Fibroblast of lung (primary cell): ENCODE measurements at regions not wholly inside any gene's neighbourhood (a gene's known extent, or its start where the extent isn't known, plus 50 kb on each side); places are given as distances from the start of the nearest gene placed in this dataset.

Source experiments
- DNase-seq, 2 donors: peaks; one replicate each; pipeline versions ENCODE4 v3.0.0 to v3.0.0-alpha.2; 2010; ENCODE audit warnings: low read depth in 2 of 2
- H2AFZ ChIP-seq: 2 replicates; pipeline ENCODE4 v1.5.1; 2012; ENCODE audit warnings: low read length, control low read depth, inconsistent platforms
- H3K27ac ChIP-seq: 2 replicates; pipeline ENCODE4 v1.5.1; 2011; ENCODE audit warnings: low read length, control low read depth; ENCODE audit not compliant: insufficient read depth
- H3K27me3 ChIP-seq: 2 replicates; pipeline ENCODE4 v1.5.1; 2011; ENCODE audit warnings: mild to moderate bottlenecking, low read length; ENCODE audit not compliant: control insufficient read depth, insufficient read depth
- H3K36me3 ChIP-seq: 2 replicates; pipeline ENCODE4 v1.5.1; 2011; ENCODE audit warnings: low read length; ENCODE audit not compliant: control insufficient read depth, insufficient read depth
- H3K4me1 ChIP-seq: 2 replicates; pipeline ENCODE4 v1.5.1; 2011; ENCODE audit warnings: low read length; ENCODE audit not compliant: control insufficient read depth, insufficient read depth; ENCODE audit errors: extremely low read depth
- H3K4me2 ChIP-seq: 2 replicates; pipeline ENCODE4 v1.5.1; 2011; ENCODE audit warnings: low read length, control low read depth; ENCODE audit not compliant: insufficient read depth; ENCODE audit errors: extremely low read depth
- H3K4me3 ChIP-seq, 4 experiments: fragments of 200-600 bp in 1 of 4; sonication (generic) in 1 of 4; replicated peaks in 1 of 4; 2 replicates each; pipeline ENCODE4 v1.5.1; 2011 to 2016; ENCODE audit warnings: low read length in 4 of 4, low read depth in 3 of 4, mild to moderate bottlenecking in 3 of 4, control low read depth in 2 of 4, inconsistent platforms in 1 of 4, mixed read lengths in 1 of 4; ENCODE audit not compliant: insufficient read depth in 1 of 4; ENCODE audit errors: control extremely low read depth in 1 of 4
- H3K79me2 ChIP-seq: 2 replicates; pipeline ENCODE4 v1.5.1; 2012; ENCODE audit warnings: mild to moderate bottlenecking, low read length, inconsistent platforms; ENCODE audit not compliant: control insufficient read depth, insufficient read depth
- H3K9ac ChIP-seq: 2 replicates; pipeline ENCODE4 v1.5.1; 2011; ENCODE audit warnings: mild to moderate bottlenecking, low read length, control low read depth; ENCODE audit not compliant: insufficient read depth
- H3K9me3 ChIP-seq: 2 replicates; pipeline ENCODE4 v1.5.1; 2012; ENCODE audit warnings: low read depth, low read length; ENCODE audit not compliant: control insufficient read depth, insufficient read depth
- H4K20me1 ChIP-seq: 2 replicates; pipeline ENCODE4 v1.5.1; 2011; ENCODE audit warnings: low read length; ENCODE audit not compliant: control insufficient read depth, insufficient read depth; ENCODE audit errors: extremely low read depth
- CTCF ChIP-seq, 2 donors: IDR thresholded peaks in 1 of 2; conservative IDR thresholded peaks in 1 of 2; 1 replicate in 1 of 2; 2 replicates in 1 of 2; pipeline ENCODE4 v1.5.1; 2011 to 2012; ENCODE audit warnings: low read length in 2 of 2, control low read depth in 1 of 2, inconsistent platforms in 1 of 2, low read depth in 1 of 2, mild to moderate bottlenecking in 1 of 2
- EZH2 ChIP-seq: IDR thresholded peaks from 2 replicates; pipeline ENCODE4 v1.5.1; 2012; ENCODE audit warnings: low read length, control low read depth, mild to moderate bottlenecking; ENCODE audit errors: missing control alignments

GRCh38 chrX:28278251-28278650 is 297.0 kb upstream of the DCAF8L1 start:
- Histone ChIP-seq H4K20me1 (no peaks in the 10 kb centered on the region), H3K4me1 (no peaks in the 10 kb centered on the region), H3K27me3 (no peaks in the 10 kb centered on the region), H3K27ac (no peak overlapping the region), H3K4me3 (no peak overlapping the region), H3K9me3 (no peaks in the 10 kb centered on the region), H3K4me2 (no peak overlapping the region), H3K9ac (no peak overlapping the region), H3K36me3 (no peaks in the 10 kb centered on the region), H2AFZ (no peak overlapping the region), H3K79me2 (no peaks in the 10 kb centered on the region)
- no peak for TF ChIP-seq EZH2
- no peak for TF ChIP-seq CTCF (conservative IDR thresholded peaks at IDR 0.05 in 1 of 2, IDR thresholded peaks at IDR 0.05 in 1 of 2; ENCODE audit: low read depth in 1 of 2, low read length in 2 of 2)
- DNase-seq, result peak in 1 of 2 donors; percentile 0

- no peak overlapping the region for H3K9ac ChIP-seq
- no peak for DNase-seq
- no peaks in the 10 kb centered on the region for H3K9me3 ChIP-seq
- no peak overlapping the region for H2AFZ ChIP-seq
- H4K20me1 ChIP-seq, result no peaks in the 10 kb centered on the region
- no peaks in the 10 kb centered on the region for H3K79me2 ChIP-seq
- no peak overlapping the region for H3K4me3 ChIP-seq
- H3K4me2 ChIP-seq, result no peak overlapping the region
- no peaks in the 10 kb centered on the region for H3K27me3 ChIP-seq
- no peaks in the 10 kb centered on the region for H3K36me3 ChIP-seq
- no peak for TF ChIP-seq EZH2
- no peak for TF ChIP-seq CTCF (conservative IDR thresholded peaks at IDR 0.05 in 1 of 2, IDR thresholded peaks at IDR 0.05 in 1 of 2; ENCODE audit: low read depth in 1 of 2, low read length in 2 of 2)
- H3K4me1 ChIP-seq, result no peaks in the 10 kb centered on the region
- H3K27ac ChIP-seq, result no peak overlapping the region
Measured at GRCh38 chrX:28273736-28274135, 292.5 kb upstream of the DCAF8L1 start.

- H2AFZ ChIP-seq, result no peak overlapping the region
- no peaks in the 10 kb centered on the region for H3K4me1 ChIP-seq
- no peak for TF ChIP-seq CTCF (conservative IDR thresholded peaks at IDR 0.05 in 1 of 2, IDR thresholded peaks at IDR 0.05 in 1 of 2; ENCODE audit: low read depth in 1 of 2, low read length in 2 of 2)
- TF ChIP-seq EZH2, result no peak
- H3K27me3 ChIP-seq, result no peaks in the 10 kb centered on the region
- H3K4me3 ChIP-seq, result no peak overlapping the region
- no peaks in the 10 kb centered on the region for H3K79me2 ChIP-seq
- no peaks in the 10 kb centered on the region for H3K9me3 ChIP-seq
- no peaks in the 10 kb centered on the region for H4K20me1 ChIP-seq
- H3K9ac ChIP-seq, result no peak overlapping the region
- no peak for DNase-seq
- H3K36me3 ChIP-seq, result no peaks in the 10 kb centered on the region
- H3K27ac ChIP-seq, result no peak overlapping the region
- H3K4me2 ChIP-seq, result no peak overlapping the region
Measured at GRCh38 chrX:28246675-28247074, 265.4 kb upstream of the DCAF8L1 start.
